Gastroesophageal sphincter (tissue), 4 donors: ENCODE measurements at regions not wholly inside any gene's neighbourhood (a gene's known extent, or its start where the extent isn't known, plus 50 kb on each side); places are given as distances from the start of the nearest gene placed in this dataset.

Experiments
- ATAC-seq: fragments of 150-250 bp; one replicate; pipeline ENCODE4 v1.9.1; 2016; ENCODE audit warnings: mild to moderate bottlenecking, moderate library complexity
- H3K27ac ChIP-seq, 4 donors: fragments of 200-600 bp; sonication (generic) in 3 of 4; 1 replicate in 3 of 4; 2 replicates in 1 of 4; pipeline ENCODE4 v1.5.1; 2016 to 2019
- H3K27me3 ChIP-seq: fragments of 200-600 bp; sonication (generic); one replicate; pipeline ENCODE4 v1.5.1; 2019
- H3K36me3 ChIP-seq, 2 donors: fragments of 200-600 bp; sonication (generic); one replicate each; pipeline ENCODE4 v1.5.1; 2019; ENCODE audit warnings: control low read depth in 1 of 2
- H3K4me1 ChIP-seq, 3 donors: fragments of 200-600 bp; sonication (generic); 1 replicate in 2 of 3; 2 replicates in 1 of 3; pipeline ENCODE4 v1.5.1; 2016 to 2019; ENCODE audit warnings: control low read depth in 2 of 3
- H3K4me3 ChIP-seq, 2 donors: fragments of 200-600 bp; sonication (generic); one replicate each; pipeline ENCODE4 v1.5.1; 2019; ENCODE audit warnings: mild to moderate bottlenecking in 1 of 2, moderate library complexity in 1 of 2
- H3K9me3 ChIP-seq, 3 donors: fragments of 200-600 bp; sonication (generic); one replicate each; pipeline ENCODE4 v1.5.1; 2017 to 2019; ENCODE audit warnings: control low read depth in 2 of 3
- EP300 ChIP-seq: sonication (generic); formaldehyde crosslinking; IDR thresholded peaks from one replicate; pipeline ENCODE4 v1.6.1; 2017; ENCODE audit warnings: antibody characterized with exemption, mild to moderate bottlenecking
- POLR2A ChIP-seq, 2 donors: fragments of 450-650 bp; IDR thresholded peaks; one replicate each; pipeline ENCODE4 v1.6.1; 2017; ENCODE audit warnings: antibody characterized with exemption in 2 of 2, mild to moderate bottlenecking in 2 of 2, moderate library complexity in 1 of 2
- POLR2AphosphoS5 ChIP-seq: sonication (generic); formaldehyde crosslinking; IDR thresholded peaks from one replicate; pipeline ENCODE4 v1.6.1; 2017; ENCODE audit warnings: antibody characterized with exemption
- WGBS, 2 donors: methylation state at CpG; one replicate each; pipeline ENCODE4 v1.1.5; 2018; ENCODE audit warnings: low coverage in 1 of 2; 5-methylcytosine and 5-hydroxymethylcytosine counted together
- TF ChIP-seq, protein P1 (sequence below), 4 experiments: fragments of 200-600 bp in 2 of 4; fragments of 450-650 bp in 2 of 4; sonication (generic) in 1 of 4; IDR thresholded peaks; one replicate each; pipeline ENCODE4 v1.5.1; 2017 to 2019; ENCODE audit warnings: antibody characterized with exemption in 4 of 4, mild to moderate bottlenecking in 2 of 4, moderate library complexity in 2 of 4

DNA sequence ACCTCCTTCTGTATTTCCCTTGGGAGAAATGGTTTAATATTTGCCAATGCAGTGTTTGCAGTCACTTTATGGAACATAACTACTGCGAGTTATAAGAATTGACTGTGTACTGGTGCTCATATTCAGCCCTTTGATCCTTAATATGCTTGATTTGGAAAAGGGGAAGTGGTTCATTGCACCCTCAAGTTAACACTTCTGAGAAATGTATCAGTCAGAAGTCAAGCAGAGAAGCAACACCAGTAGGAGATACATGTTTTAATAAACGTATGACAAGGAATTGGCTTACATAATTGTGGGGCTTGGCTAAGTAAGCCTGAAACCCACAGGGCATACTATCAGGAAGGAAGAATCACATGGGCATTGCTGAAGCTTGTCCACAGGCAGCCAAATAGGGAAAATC lies 131.0 kb upstream of the SPRY4 start:
- no peak overlapping the region for H3K4me3 ChIP-seq
- H3K27ac ChIP-seq: no peak overlapping the region
- peaks cover 0 to 26% (median 0%) of the 10 kb centered on the region in 3 donors for H3K4me1 ChIP-seq
- TF ChIP-seq EP300: no peak
- TF ChIP-seq, protein P1, sequence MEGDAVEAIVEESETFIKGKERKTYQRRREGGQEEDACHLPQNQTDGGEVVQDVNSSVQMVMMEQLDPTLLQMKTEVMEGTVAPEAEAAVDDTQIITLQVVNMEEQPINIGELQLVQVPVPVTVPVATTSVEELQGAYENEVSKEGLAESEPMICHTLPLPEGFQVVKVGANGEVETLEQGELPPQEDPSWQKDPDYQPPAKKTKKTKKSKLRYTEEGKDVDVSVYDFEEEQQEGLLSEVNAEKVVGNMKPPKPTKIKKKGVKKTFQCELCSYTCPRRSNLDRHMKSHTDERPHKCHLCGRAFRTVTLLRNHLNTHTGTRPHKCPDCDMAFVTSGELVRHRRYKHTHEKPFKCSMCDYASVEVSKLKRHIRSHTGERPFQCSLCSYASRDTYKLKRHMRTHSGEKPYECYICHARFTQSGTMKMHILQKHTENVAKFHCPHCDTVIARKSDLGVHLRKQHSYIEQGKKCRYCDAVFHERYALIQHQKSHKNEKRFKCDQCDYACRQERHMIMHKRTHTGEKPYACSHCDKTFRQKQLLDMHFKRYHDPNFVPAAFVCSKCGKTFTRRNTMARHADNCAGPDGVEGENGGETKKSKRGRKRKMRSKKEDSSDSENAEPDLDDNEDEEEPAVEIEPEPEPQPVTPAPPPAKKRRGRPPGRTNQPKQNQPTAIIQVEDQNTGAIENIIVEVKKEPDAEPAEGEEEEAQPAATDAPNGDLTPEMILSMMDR (IDR thresholded peaks at IDR 0.05): no peak
- TF ChIP-seq POLR2AphosphoS5: no peak
- no peak for TF ChIP-seq POLR2A (IDR thresholded peaks at IDR 0.05)
- 70 to 88% methylated on average over 2 of the region's 2 CpGs for WGBS, 2 donors
- no peaks in the 10 kb centered on the region for H3K9me3 ChIP-seq
- H3K27me3 ChIP-seq: no peaks in the 10 kb centered on the region
- ATAC-seq: no peak
- no peaks in the 10 kb centered on the region for H3K36me3 ChIP-seq

DNA sequence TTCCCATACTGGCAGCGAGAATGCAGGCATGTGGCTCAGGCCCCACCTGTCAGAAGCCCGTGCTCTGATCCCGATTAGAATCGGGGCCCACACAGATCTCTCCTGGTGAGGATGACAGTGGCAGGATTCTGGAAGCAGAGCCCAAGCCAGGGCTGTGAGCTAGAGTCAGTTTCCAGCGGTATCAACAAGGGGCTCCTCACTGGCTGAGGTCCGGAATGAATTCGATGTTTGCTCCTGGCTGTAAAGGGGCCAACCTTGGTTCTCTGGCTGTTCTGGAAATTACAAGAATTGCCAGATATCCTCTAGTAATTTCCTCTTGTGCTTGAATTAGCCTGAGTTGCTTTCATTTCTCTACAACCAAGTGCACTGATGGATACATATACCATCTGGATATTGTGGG lies 129.1 kb upstream of the SPRY4 start:
- Histone ChIP-seq H3K4me3 (no peak overlapping the region), H3K9me3 (no peaks in the 10 kb centered on the region), H3K27me3 (no peaks in the 10 kb centered on the region), H3K27ac (peak overlapping the region in 2 of 4 donors; percentile 20 to 53), H3K4me1 (peaks cover 0 to 26% (median 0%) of the 10 kb centered on the region in 3 donors), H3K36me3 (no peaks in the 10 kb centered on the region)
- WGBS, 2 donors: 6 to 62% methylated on average over 3 of the region's 7 CpGs
- no peak for TF ChIP-seq POLR2A (IDR thresholded peaks at IDR 0.05)
- TF ChIP-seq, protein P1 (IDR thresholded peaks at IDR 0.05): no peak
- ATAC-seq: no peak

DNA sequence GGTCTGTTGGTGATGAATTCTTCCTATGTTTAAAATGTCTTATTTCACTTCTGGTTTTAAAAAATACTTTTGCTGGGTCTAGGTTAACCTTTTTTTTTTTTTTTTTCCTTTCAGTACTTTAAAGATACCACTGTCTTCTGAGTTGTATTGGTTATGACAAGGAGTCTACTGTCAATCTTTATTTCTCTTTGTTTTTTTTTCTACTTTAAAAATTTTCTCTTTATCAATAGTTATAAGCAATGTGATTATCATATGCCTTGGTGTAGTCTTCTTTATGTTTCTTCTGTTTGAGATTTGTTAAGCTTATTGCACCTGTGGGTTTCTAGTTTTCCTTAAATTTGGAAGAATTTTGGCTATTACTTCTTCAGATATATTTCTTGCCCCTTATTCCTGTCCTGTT lies 125.6 kb upstream of the SPRY4 start:
- no peaks in the 10 kb centered on the region for H3K36me3 ChIP-seq
- H3K4me1 ChIP-seq: peaks cover 0 to 31% (median 0%) of the 10 kb centered on the region in 3 donors
- no peaks in the 10 kb centered on the region for H3K9me3 ChIP-seq
- H3K27me3 ChIP-seq: no peaks in the 10 kb centered on the region
- no peak overlapping the region for H3K27ac ChIP-seq
- H3K4me3 ChIP-seq: no peak overlapping the region
- TF ChIP-seq POLR2AphosphoS5 (no peak), EP300 (no peak), POLR2A (IDR thresholded peaks at IDR 0.05) (no peak)
- TF ChIP-seq, protein P1 (IDR thresholded peaks at IDR 0.05): no peak
- ATAC-seq: no peak

GRCh38 chr5:142447887-142448286 lies 123.1 kb upstream of the SPRY4 start:
- TF ChIP-seq EP300 (no peak), POLR2A (IDR thresholded peaks at IDR 0.05) (no peak), POLR2AphosphoS5 (no peak)
- TF ChIP-seq, protein P1 (IDR thresholded peaks at IDR 0.05): no peak
- Histone ChIP-seq H3K36me3 (no peaks in the 10 kb centered on the region), H3K27me3 (no peaks in the 10 kb centered on the region), H3K4me1 (peaks cover 0 to 16% (median 0%) of the 10 kb centered on the region in 3 donors), H3K9me3 (no peaks in the 10 kb centered on the region), H3K4me3 (no peak overlapping the region), H3K27ac (no peak overlapping the region)
- WGBS, 2 donors: 95 to 100% methylated on average over 1 of the region's 1 CpG
- no peak for ATAC-seq

- Histone ChIP-seq H3K36me3 (no peaks in the 10 kb centered on the region), H3K4me1 (peaks cover 0 to 6% (median 0%) of the 10 kb centered on the region in 3 donors), H3K27ac (no peak overlapping the region), H3K27me3 (no peaks in the 10 kb centered on the region), H3K9me3 (no peaks in the 10 kb centered on the region), H3K4me3 (no peak overlapping the region)
- WGBS, 2 donors: 65 to 84% methylated on average over 3 of the region's 3 CpGs
- TF ChIP-seq, protein P1 (IDR thresholded peaks at IDR 0.05): no peak
- no peak for TF ChIP-seq POLR2A (IDR thresholded peaks at IDR 0.05)
- ATAC-seq: no peak
Measured at GRCh38 chr5:142446960-142447279, 122.1 kb upstream of the SPRY4 start.
